OCI-LY7 (cell line): ENCODE measurements at regions not wholly inside any gene's neighbourhood (a gene's known extent, or its start where the extent isn't known, plus 50 kb on each side); places are given as distances from the start of the nearest gene placed in this dataset.
"Not testable (repeated sequence)": the region's sequence is repeated elsewhere in the genome, so short reads cannot be mapped to it uniquely, and the experiment has no call there.

Experiments
- BruUV-seq: library from RNA; stranded (reverse); fragments of 400-500 nt; replicated peaks from 2 replicates; lab custom pipeline; 2021; lab: Mats Ljungman, UMichigan
- CTCF ChIA-PET: fragments of 300-600 bp; sonication (Branson Sonifier 250); formaldehyde crosslinking; loops from one replicate; lab custom pipeline; 2022; ENCODE audit warnings: antibody characterized with exemption; ENCODE audit not compliant: unreplicated experiment; lab: Charles Lee
- POLR2A ChIA-PET: fragments of 300-600 bp; sonication (Branson Sonifier 250); formaldehyde crosslinking; loops from one replicate; lab custom pipeline; 2022; ENCODE audit warnings: antibody characterized with exemption; lab: Charles Lee
- DNase-seq: peaks from one replicate; pipeline ENCODE4 v3.0.0-alpha.2; 2015; ENCODE audit warnings: low spot score
- H2AFZ ChIP-seq: fragments of 200-600 bp; sonication (generic), shearing (Covaris generic); 2 replicates; pipeline ENCODE4 v1.6.1; 2014; ENCODE audit warnings: mild to moderate bottlenecking, antibody characterized with exemption, low read length, moderate library complexity
- H3K27ac ChIP-seq: fragments of 200-600 bp; sonication (generic); 2 replicates; pipeline ENCODE4 v1.5.1; 2014; ENCODE audit warnings: mixed run types, low read depth, mild to moderate bottlenecking, moderate library complexity, low read length, inconsistent platforms; ENCODE audit not compliant: poor library complexity, severe bottlenecking
- H3K36me3 ChIP-seq: fragments of 200-600 bp; sonication (generic); 2 replicates; pipeline ENCODE4 v1.6.1; 2014; ENCODE audit warnings: mild to moderate bottlenecking, antibody characterized with exemption, low read length, moderate library complexity, mixed read lengths; ENCODE audit not compliant: insufficient read depth
- H3K4me1 ChIP-seq: fragments of 200-600 bp; sonication (generic); 2 replicates; pipeline ENCODE4 v1.5.1; 2014; ENCODE audit warnings: mild to moderate bottlenecking, low read length; ENCODE audit not compliant: insufficient read depth, poor library complexity, severe bottlenecking
- H3K4me2 ChIP-seq: fragments of 200-600 bp; sonication (generic); 2 replicates; pipeline ENCODE4 v1.6.1; 2014; ENCODE audit warnings: mild to moderate bottlenecking, low read length
- H3K4me3 ChIP-seq: fragments of 200-600 bp; sonication (generic); 2 replicates; pipeline ENCODE4 v1.5.1; 2014; ENCODE audit warnings: mild to moderate bottlenecking, low read depth, low read length; ENCODE audit not compliant: poor library complexity, severe bottlenecking
- H3K79me2 ChIP-seq: fragments of 200-600 bp; sonication (generic); 2 replicates; pipeline ENCODE4 v1.6.1; 2016; ENCODE audit warnings: low read depth, mild to moderate bottlenecking, low read length, moderate library complexity, mixed read lengths; ENCODE audit not compliant: insufficient read depth
- H3K9me2 ChIP-seq: fragments of 200-600 bp; sonication (generic); 2 replicates; pipeline ENCODE4 v1.6.1; 2016; ENCODE audit warnings: mild to moderate bottlenecking, low read length, mixed read lengths; ENCODE audit not compliant: insufficient read depth
- H3K9me3 ChIP-seq: fragments of 200-600 bp; sonication (generic); 2 replicates; pipeline ENCODE4 v1.6.1; 2014; ENCODE audit warnings: mild to moderate bottlenecking, mixed run types, low read length, mixed read lengths
- H4K20me1 ChIP-seq: fragments of 200-600 bp; sonication (generic); 2 replicates; pipeline ENCODE4 v1.6.1; 2014; ENCODE audit warnings: mild to moderate bottlenecking, antibody characterized with exemption, low read length, moderate library complexity, mixed read lengths; ENCODE audit not compliant: insufficient read depth
- EZH2phosphoT487 ChIP-seq: fragments of 200-600 bp; sonication (generic); IDR thresholded peaks from 2 replicates; pipeline ENCODE4 v1.6.1; 2018; ENCODE audit warnings: low read depth, borderline replicate concordance, mild to moderate bottlenecking, mixed run types, antibody characterized with exemption, low read length, moderate library complexity, mixed read lengths
- intact Hi-C: fragments of 100-400 bp; cut with micrococcal nuclease; formaldehyde crosslinking; loops from one replicate; pipeline ENCODE4 v1.10.0; 2022; ENCODE audit not compliant: unreplicated experiment
- TF ChIP-seq, protein P1 (sequence below): fragments of 200-600 bp; sonication (generic); conservative IDR thresholded peaks from 2 replicates; pipeline ENCODE4 v1.5.1; 2014; ENCODE audit warnings: mild to moderate bottlenecking, antibody characterized with exemption, low read length, moderate library complexity, mixed read lengths

DNA sequence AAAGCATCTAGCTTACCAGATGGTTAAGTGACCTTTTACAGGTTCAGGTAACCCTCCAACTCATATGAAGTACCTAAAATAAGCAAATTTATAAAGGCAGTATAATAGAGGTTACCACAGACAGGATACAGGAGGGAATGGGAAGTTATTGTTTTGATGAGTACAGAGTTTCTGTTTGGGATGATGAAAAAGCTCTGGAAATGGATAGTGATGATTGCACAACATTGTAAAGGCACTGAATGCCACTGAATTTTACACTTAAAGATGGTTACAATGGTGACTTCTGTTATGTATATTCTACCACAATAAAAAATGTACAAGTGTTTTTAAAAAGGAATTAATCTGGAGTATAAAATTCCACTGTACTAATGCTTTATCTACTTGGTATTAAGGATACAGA lies 75.0 kb upstream of the NIPBL start:
- Histone ChIP-seq H2AFZ (no peak overlapping the region), H3K79me2 (no peaks in the 10 kb centered on the region), H3K27ac (no peak overlapping the region), H3K36me3 (no peaks in the 10 kb centered on the region), H3K9me3 (no peaks in the 10 kb centered on the region), H3K4me1 (no peaks in the 10 kb centered on the region), H4K20me1 (no peaks in the 10 kb centered on the region), H3K9me2 (no peaks in the 10 kb centered on the region), H3K4me2 (no peak overlapping the region), H3K4me3 (no peak overlapping the region)
- DNase-seq = no peak
- TF ChIP-seq EZH2phosphoT487 = no peak
- TF ChIP-seq, protein P1, sequence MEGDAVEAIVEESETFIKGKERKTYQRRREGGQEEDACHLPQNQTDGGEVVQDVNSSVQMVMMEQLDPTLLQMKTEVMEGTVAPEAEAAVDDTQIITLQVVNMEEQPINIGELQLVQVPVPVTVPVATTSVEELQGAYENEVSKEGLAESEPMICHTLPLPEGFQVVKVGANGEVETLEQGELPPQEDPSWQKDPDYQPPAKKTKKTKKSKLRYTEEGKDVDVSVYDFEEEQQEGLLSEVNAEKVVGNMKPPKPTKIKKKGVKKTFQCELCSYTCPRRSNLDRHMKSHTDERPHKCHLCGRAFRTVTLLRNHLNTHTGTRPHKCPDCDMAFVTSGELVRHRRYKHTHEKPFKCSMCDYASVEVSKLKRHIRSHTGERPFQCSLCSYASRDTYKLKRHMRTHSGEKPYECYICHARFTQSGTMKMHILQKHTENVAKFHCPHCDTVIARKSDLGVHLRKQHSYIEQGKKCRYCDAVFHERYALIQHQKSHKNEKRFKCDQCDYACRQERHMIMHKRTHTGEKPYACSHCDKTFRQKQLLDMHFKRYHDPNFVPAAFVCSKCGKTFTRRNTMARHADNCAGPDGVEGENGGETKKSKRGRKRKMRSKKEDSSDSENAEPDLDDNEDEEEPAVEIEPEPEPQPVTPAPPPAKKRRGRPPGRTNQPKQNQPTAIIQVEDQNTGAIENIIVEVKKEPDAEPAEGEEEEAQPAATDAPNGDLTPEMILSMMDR = no peak
- ChIA-PET POLR2A (no interaction called here), CTCF (no interaction called here)
- no TSS peak for BruUV-seq
- intact Hi-C loops = no loop called here

DNA sequence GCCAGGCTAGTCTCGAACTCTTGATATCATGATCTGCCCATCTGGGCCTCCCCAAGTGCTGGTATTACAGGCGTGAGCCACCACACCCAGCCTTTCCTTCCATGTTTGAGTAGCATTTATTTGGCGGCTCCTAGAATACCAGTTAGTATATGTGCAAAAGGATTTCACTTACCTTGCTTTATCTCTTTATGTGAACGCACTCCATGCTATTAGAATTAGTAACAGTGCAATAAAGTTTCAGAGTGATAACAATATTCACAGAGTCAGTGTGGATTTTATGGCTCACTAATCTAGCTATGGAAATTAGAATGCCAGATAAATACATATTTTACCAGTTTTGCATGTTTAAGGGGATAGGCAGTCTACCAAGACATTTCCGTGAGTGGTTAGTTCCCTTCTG lies 74.4 kb upstream of the NIPBL start:
- BruUV-seq = no TSS peak
- Histone ChIP-seq H3K36me3 (no peaks in the 10 kb centered on the region), H3K4me3 (no peak overlapping the region), H3K4me2 (no peak overlapping the region), H2AFZ (no peak overlapping the region), H3K27ac (no peak overlapping the region), H4K20me1 (no peaks in the 10 kb centered on the region), H3K79me2 (no peaks in the 10 kb centered on the region), H3K9me2 (no peaks in the 10 kb centered on the region), H3K9me3 (no peaks in the 10 kb centered on the region), H3K4me1 (no peaks in the 10 kb centered on the region)
- TF ChIP-seq EZH2phosphoT487 = no peak
- TF ChIP-seq, protein P1 = no peak
- CTCF ChIA-PET = no interaction called here
- POLR2A ChIA-PET = no interaction called here
- no peak for DNase-seq
- intact Hi-C loops = no loop called here

DNA sequence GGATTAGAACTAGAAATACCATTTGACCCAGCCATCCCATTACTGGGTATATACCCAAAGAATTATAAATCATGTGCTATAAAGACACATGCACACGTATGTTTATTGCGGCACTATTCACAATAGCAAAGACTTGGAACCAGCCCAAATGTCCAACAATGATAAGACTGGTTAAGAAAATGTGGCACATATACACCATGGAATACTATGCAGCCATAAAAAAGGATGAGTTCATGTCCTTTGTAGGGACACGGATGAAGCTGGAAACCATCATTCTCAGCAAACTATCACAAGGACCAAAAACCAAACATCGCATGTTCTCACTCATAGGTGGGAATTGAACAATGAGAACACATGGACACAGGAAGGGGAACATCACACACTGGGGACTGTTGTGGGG lies 63.3 kb upstream of the NIPBL start:
- POLR2A ChIA-PET = not testable (repeated sequence)

More for the DNA sequence above, 63.3 kb upstream of the NIPBL start:
- H2AFZ ChIP-seq, intact Hi-C loops, H3K4me1 ChIP-seq, H3K4me3 ChIP-seq, H3K79me2 ChIP-seq, CTCF ChIA-PET, H3K9me3 ChIP-seq, H3K27ac ChIP-seq, DNase-seq, H3K9me2 ChIP-seq, H3K4me2 ChIP-seq, H3K36me3 ChIP-seq, H4K20me1 ChIP-seq, BruUV-seq: not testable (repeated sequence)
